ENCODE measurements at regions not wholly inside any gene's neighbourhood (a gene's known extent, or its start where the extent isn't known, plus 50 kb on each side); places are given as distances from the start of the nearest gene placed in this dataset.
"Not testable (repeated sequence)": the region's sequence is repeated elsewhere in the genome, so short reads cannot be mapped to it uniquely, and the experiment has no call there.

DNA sequence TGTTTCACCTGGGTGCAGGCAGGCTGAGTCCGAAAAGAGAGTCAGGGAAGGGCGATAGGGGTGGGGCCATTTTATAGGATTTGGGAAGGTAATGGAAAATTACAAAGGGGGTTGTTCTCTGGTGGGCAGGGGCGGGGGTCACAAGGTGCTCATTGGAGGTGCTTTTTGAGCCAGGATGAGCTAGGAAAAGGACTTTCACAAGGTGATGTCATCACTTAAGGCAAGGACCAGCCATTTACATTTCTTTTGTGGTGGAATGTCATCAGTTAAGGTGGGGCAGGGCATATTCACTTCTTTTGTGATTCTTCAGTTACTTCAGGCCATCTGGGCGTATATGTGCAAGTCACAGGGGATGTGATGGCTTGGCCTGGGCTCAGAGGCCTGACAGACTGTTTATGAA is 1040.0 kb downstream of the TAF11L14 start:
- TF ChIP-seq POLR2AphosphoS5 (IDR thresholded peaks at IDR 0.05; ENCODE audit: low read depth, low read length); POLR2A (IDR thresholded peaks at IDR 0.05; ENCODE audit: low read depth, low read length); TAF1 (IDR thresholded peaks at IDR 0.05; ENCODE audit: borderline replicate concordance, low read depth, low read length): not testable (repeated sequence)

All from GM12892 (cell line).